ENCODE measurements at regions not wholly inside any gene's neighbourhood (a gene's known extent, or its start where the extent isn't known, plus 50 kb on each side); places are given as distances from the start of the nearest gene placed in this dataset.

GRCh38 chr1:104358621-104359020, 608.9 kb downstream of the AMY1C start:
- TF ChIP-seq, protein P1, sequence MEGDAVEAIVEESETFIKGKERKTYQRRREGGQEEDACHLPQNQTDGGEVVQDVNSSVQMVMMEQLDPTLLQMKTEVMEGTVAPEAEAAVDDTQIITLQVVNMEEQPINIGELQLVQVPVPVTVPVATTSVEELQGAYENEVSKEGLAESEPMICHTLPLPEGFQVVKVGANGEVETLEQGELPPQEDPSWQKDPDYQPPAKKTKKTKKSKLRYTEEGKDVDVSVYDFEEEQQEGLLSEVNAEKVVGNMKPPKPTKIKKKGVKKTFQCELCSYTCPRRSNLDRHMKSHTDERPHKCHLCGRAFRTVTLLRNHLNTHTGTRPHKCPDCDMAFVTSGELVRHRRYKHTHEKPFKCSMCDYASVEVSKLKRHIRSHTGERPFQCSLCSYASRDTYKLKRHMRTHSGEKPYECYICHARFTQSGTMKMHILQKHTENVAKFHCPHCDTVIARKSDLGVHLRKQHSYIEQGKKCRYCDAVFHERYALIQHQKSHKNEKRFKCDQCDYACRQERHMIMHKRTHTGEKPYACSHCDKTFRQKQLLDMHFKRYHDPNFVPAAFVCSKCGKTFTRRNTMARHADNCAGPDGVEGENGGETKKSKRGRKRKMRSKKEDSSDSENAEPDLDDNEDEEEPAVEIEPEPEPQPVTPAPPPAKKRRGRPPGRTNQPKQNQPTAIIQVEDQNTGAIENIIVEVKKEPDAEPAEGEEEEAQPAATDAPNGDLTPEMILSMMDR (IDR thresholded peaks at IDR 0.05), result no peak
- no peak for TF ChIP-seq POLR2AphosphoS5 (IDR thresholded peaks at IDR 0.05; ENCODE audit: low read depth, low read length)

Data from Panc1 (cell line).